A673 (cell line): ENCODE measurements at regions not wholly inside any gene's neighbourhood (a gene's known extent, or its start where the extent isn't known, plus 50 kb on each side); places are given as distances from the start of the nearest gene placed in this dataset.
"Not testable (repeated sequence)": the region's sequence is repeated elsewhere in the genome, so short reads cannot be mapped to it uniquely, and the experiment has no call there.

ENCODE experiments used
- BruUV-seq: library from RNA; stranded (reverse); fragments of 400-500 nt; replicated peaks from 2 replicates; lab custom pipeline; 2021; lab: Mats Ljungman, UMichigan
- CTCF ChIA-PET: fragments of 300-600 bp; sonication (Branson Sonifier 250); formaldehyde crosslinking; loops from one replicate; lab custom pipeline; 2022; ENCODE audit warnings: antibody characterized with exemption; lab: Charles Lee
- POLR2A ChIA-PET: fragments of 300-600 bp; sonication (Branson Sonifier 250); formaldehyde crosslinking; loops from one replicate; lab custom pipeline; 2022; ENCODE audit warnings: antibody characterized with exemption; ENCODE audit not compliant: low non-redundant PET; lab: Charles Lee
- DNase-seq: peaks from one replicate; pipeline ENCODE4 v3.0.0-alpha.2; 2015; ENCODE audit warnings: low spot score
- H3K27ac ChIP-seq: fragments of 200-600 bp; sonication (generic); 2 replicates; pipeline ENCODE4 v1.5.1; 2016; ENCODE audit warnings: mixed run types, low read depth, mild to moderate bottlenecking, mixed read lengths, antibody characterized with exemption, low read length; ENCODE audit not compliant: poor library complexity, severe bottlenecking
- H3K27me3 ChIP-seq: fragments of 200-600 bp; sonication (generic); replicated peaks from 2 replicates; pipeline ENCODE4 v1.6.1; 2017; ENCODE audit warnings: mixed run types, low read depth, mild to moderate bottlenecking, mixed read lengths, antibody characterized with exemption, low read length; ENCODE audit not compliant: insufficient read depth, poor library complexity
- H3K36me3 ChIP-seq: fragments of 200-600 bp; sonication (generic); 2 replicates; pipeline ENCODE4 v1.6.1; 2016; ENCODE audit warnings: mixed run types, mild to moderate bottlenecking, mixed read lengths, antibody characterized with exemption, low read length; ENCODE audit not compliant: insufficient read depth, poor library complexity, severe bottlenecking
- H3K4me1 ChIP-seq: fragments of 200-600 bp; sonication (generic); 2 replicates; pipeline ENCODE4 v1.6.1; 2017; ENCODE audit warnings: mixed run types, mild to moderate bottlenecking, mixed read lengths, antibody characterized with exemption, low read length; ENCODE audit not compliant: insufficient read depth, poor library complexity, severe bottlenecking
- H3K4me3 ChIP-seq: fragments of 200-600 bp; sonication (generic); 2 replicates; pipeline ENCODE4 v1.5.1; 2016; ENCODE audit warnings: low read depth, mixed run types, mild to moderate bottlenecking, mixed read lengths, low read length; ENCODE audit not compliant: poor library complexity, severe bottlenecking
- H3K9me3 ChIP-seq: fragments of 200-600 bp; sonication (generic); 2 replicates; pipeline ENCODE4 v1.6.1; 2016; ENCODE audit warnings: mixed run types, low read depth, mild to moderate bottlenecking, mixed read lengths, antibody characterized with exemption, low read length; ENCODE audit not compliant: poor library complexity, severe bottlenecking
- CTCF ChIP-seq: fragments of 300-800, 200-600 bp; sonication (generic); conservative IDR thresholded peaks from 2 replicates; pipeline ENCODE4 v1.5.1; 2017; ENCODE audit warnings: low read depth, mild to moderate bottlenecking, antibody characterized with exemption, low read length, moderate library complexity, mixed read lengths
- EZH2 ChIP-seq: fragments of 200-600 bp; sonication (generic); IDR thresholded peaks from 2 replicates; pipeline ENCODE4 v1.6.1; 2017; ENCODE audit warnings: borderline replicate concordance, low read depth, mild to moderate bottlenecking, mixed read lengths, antibody characterized with exemption, low read length; ENCODE audit not compliant: poor library complexity, severe bottlenecking
- intact Hi-C: fragments of 100-400 bp; cut with micrococcal nuclease; formaldehyde crosslinking; loops from one replicate; pipeline ENCODE4 v1.10.0; 2022; ENCODE audit not compliant: unreplicated experiment

- H3K9me3 ChIP-seq = no peaks in the 10 kb centered on the region
- ChIA-PET CTCF (no interaction called here), POLR2A (no interaction called here)
- no peak overlapping the region for H3K27ac ChIP-seq
- DNase-seq = no peak
- H3K36me3 ChIP-seq = no peaks in the 10 kb centered on the region
- intact Hi-C loops = no loop called here
- TF ChIP-seq EZH2 (no peak), CTCF (no peak)
- H3K4me1 ChIP-seq = peaks cover 13% of the 10 kb centered on the region
- no TSS peak for BruUV-seq
- H3K4me3 ChIP-seq = no peak overlapping the region
- H3K27me3 ChIP-seq = no peaks in the 10 kb centered on the region
Observed at GRCh38 chr1:187038784-187039183, 210.0 kb downstream of the PLA2G4A start.

GRCh38 chr1:187041104-187041503 is 212.4 kb downstream of the PLA2G4A start:
- no peak overlapping the region for H3K4me3 ChIP-seq
- intact Hi-C loops = no loop called here
- BruUV-seq = no TSS peak
- peaks cover 2% of the 10 kb centered on the region for H3K4me1 ChIP-seq
- H3K27ac ChIP-seq = no peak overlapping the region
- no peaks in the 10 kb centered on the region for H3K27me3 ChIP-seq
- TF ChIP-seq EZH2 (no peak), CTCF (0 out of 2 replicates have a peak, but pooled peaks have one; percentile 21)
- no peaks in the 10 kb centered on the region for H3K36me3 ChIP-seq
- DNase-seq = peak; percentile 25
- ChIA-PET POLR2A (no interaction called here), CTCF (no interaction called here)
- H3K9me3 ChIP-seq = no peaks in the 10 kb centered on the region

GRCh38 chr1:187042538-187042937 is 213.8 kb downstream of the PLA2G4A start:
- ChIA-PET POLR2A (no interaction called here), CTCF (no interaction called here)
- Histone ChIP-seq H3K9me3 (no peaks in the 10 kb centered on the region), H3K27ac (no peak overlapping the region), H3K4me1 (no peaks in the 10 kb centered on the region), H3K36me3 (no peaks in the 10 kb centered on the region), H3K4me3 (no peak overlapping the region), H3K27me3 (no peaks in the 10 kb centered on the region)
- intact Hi-C loops = no loop called here
- DNase-seq = no peak
- no TSS peak for BruUV-seq
- TF ChIP-seq EZH2 = no peak
- TF ChIP-seq CTCF = no peak

GRCh38 chr1:187043433-187043832 is 214.7 kb downstream of the PLA2G4A start:
- H3K9me3 ChIP-seq, H3K36me3 ChIP-seq, H3K27ac ChIP-seq, intact Hi-C loops, POLR2A ChIA-PET, BruUV-seq, CTCF ChIA-PET, H3K4me3 ChIP-seq, H3K4me1 ChIP-seq, H3K27me3 ChIP-seq, DNase-seq: not testable (repeated sequence)
